ENCODE measurements at regions not wholly inside any gene's neighbourhood (a gene's known extent, or its start where the extent isn't known, plus 50 kb on each side); places are given as distances from the start of the nearest gene placed in this dataset.

DNA sequence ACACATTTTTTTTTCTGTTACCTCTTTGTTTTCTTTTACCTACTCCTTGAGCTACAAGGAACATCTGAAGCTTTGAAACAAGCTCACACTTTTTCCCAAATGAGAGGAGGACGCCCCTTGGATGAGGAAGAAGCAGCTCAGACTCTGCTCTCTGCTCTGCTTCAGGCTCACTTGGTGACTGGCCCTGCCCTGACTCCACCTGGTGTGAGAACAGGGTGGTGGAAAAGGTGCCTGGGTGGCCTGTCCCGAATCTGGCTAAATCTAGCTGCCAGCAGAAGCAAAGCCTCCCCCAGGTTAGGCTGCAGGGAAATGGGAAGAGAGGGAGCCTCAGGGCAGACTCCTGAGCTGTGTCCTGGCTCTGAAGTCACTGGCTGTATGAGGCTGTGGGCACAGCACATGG lies 68.0 kb upstream of the CEACAM8 start:
- Histone ChIP-seq H3K27me3 (ENCODE audit: control insufficient read depth, insufficient read depth, low read length) (peaks cover 2% of the 10 kb centered on the region), H3K4me3 (ENCODE audit: low read depth, low read length) (no peak overlapping the region), H3K36me3 (ENCODE audit: control insufficient read depth, insufficient read depth, low read length) (no peaks in the 10 kb centered on the region)
- no peak for FAIRE-seq
- no peak for DNase-seq (ENCODE audit: low read depth)
- TF ChIP-seq, protein P1, sequence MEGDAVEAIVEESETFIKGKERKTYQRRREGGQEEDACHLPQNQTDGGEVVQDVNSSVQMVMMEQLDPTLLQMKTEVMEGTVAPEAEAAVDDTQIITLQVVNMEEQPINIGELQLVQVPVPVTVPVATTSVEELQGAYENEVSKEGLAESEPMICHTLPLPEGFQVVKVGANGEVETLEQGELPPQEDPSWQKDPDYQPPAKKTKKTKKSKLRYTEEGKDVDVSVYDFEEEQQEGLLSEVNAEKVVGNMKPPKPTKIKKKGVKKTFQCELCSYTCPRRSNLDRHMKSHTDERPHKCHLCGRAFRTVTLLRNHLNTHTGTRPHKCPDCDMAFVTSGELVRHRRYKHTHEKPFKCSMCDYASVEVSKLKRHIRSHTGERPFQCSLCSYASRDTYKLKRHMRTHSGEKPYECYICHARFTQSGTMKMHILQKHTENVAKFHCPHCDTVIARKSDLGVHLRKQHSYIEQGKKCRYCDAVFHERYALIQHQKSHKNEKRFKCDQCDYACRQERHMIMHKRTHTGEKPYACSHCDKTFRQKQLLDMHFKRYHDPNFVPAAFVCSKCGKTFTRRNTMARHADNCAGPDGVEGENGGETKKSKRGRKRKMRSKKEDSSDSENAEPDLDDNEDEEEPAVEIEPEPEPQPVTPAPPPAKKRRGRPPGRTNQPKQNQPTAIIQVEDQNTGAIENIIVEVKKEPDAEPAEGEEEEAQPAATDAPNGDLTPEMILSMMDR (IDR thresholded peaks at IDR 0.05; ENCODE audit: insufficient read depth, low read length, severe bottlenecking) = no peak

DNA sequence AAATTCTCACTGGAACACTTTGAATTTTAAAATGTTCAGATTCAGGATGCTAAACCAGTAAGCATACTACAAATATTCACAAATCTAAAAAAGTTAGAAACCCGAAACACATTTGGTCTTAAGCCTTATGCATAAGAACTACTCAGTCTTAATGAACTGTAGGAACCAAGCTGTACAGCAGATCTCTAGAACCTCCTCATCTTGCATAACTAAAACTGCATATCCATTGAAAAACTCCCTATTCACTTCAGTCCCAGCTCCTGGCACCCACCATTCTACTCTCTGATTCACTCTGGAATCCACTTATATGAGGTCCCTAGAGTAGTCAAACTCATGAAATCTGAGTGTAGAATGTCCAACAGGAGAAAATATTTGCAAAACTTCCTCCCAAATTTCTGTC lies 65.6 kb upstream of the CEACAM8 start:
- FAIRE-seq (no peak), DNase-seq (ENCODE audit: low read depth) (no peak)
- peaks cover 2% of the 10 kb centered on the region for H3K27me3 ChIP-seq (ENCODE audit: control insufficient read depth, insufficient read depth, low read length)
- TF ChIP-seq, protein P1 (IDR thresholded peaks at IDR 0.05; ENCODE audit: insufficient read depth, low read length, severe bottlenecking) = no peak
- H3K36me3 ChIP-seq (ENCODE audit: control insufficient read depth, insufficient read depth, low read length) = no peaks in the 10 kb centered on the region
- H3K4me3 ChIP-seq (ENCODE audit: low read depth, low read length) = no peak overlapping the region

DNA sequence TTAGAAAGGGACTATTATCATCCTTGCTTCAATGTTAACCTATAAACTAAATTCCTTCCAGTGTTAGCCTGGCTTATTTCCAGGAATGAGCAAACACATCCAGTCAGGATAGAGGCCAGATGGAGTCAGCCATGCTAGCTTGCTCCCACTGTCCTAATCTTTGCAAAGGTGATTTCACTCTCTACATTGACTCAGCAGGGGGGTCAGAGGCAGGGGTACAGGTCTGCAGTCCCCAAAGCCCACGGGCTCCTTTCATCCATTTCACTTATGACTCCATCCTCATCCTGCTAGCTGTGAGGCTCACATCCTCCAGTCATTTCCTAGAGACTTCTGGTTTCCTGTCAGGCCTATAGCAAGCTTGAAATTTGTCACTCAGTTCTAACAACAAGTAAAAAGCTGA lies 63.4 kb upstream of the CEACAM8 start:
- peak; percentile 68 for FAIRE-seq
- Histone ChIP-seq H3K27me3 (ENCODE audit: control insufficient read depth, insufficient read depth, low read length) (peaks cover 2% of the 10 kb centered on the region), H3K36me3 (ENCODE audit: control insufficient read depth, insufficient read depth, low read length) (no peaks in the 10 kb centered on the region), H3K4me3 (ENCODE audit: low read depth, low read length) (no peak overlapping the region)
- TF ChIP-seq, protein P1 (IDR thresholded peaks at IDR 0.05; ENCODE audit: insufficient read depth, low read length, severe bottlenecking) = no peak
- no peak for DNase-seq (ENCODE audit: low read depth)

DNA sequence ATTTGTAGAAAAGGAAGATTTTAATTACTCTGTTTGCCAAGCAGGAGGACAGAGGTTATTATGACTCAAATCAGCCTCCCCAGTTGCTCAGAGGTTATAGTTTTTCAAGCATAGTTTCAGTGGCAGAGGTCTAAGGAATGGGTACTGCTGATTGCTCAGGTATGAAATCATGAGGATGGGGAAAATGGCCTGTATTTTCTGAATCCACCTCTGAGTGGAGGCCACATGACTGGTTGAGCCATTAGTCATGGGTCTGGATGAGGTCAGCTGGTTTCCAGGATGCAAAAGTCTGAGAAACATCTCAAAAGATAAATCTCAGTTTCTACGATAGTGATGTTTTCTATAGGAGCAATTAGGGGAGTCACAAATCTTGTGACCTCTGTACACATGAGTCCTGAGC lies 62.8 kb upstream of the CEACAM8 start:
- Histone ChIP-seq H3K4me3 (ENCODE audit: low read depth, low read length) (no peak overlapping the region), H3K36me3 (ENCODE audit: control insufficient read depth, insufficient read depth, low read length) (no peaks in the 10 kb centered on the region), H3K27me3 (ENCODE audit: control insufficient read depth, insufficient read depth, low read length) (peaks cover 2% of the 10 kb centered on the region)
- TF ChIP-seq, protein P1 (IDR thresholded peaks at IDR 0.05; ENCODE audit: insufficient read depth, low read length, severe bottlenecking) = no peak
- peak; percentile 41 for DNase-seq (ENCODE audit: low read depth)
- peak; percentile 18 for FAIRE-seq

DNA sequence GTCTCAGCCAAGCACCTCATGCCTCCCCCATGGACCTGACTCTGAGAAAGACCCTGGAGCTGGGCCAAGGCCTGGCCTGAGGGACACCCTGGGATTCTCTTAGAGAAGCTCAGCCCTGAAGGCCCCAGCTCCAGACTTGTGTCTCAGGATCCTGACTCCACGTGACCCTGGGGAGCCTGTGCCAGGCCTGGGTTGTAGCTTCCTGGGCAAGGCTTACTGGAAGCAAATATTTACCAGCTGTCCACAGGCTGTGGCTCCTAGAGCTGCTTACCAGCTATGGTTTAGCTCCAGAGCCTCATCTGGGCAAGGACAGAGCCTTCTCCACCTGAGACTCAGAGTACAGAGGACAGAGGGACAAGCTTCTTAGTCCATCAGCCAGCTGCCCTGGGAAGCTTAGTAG lies 61.0 kb upstream of the CEACAM8 start:
- FAIRE-seq = no peak

DNA sequence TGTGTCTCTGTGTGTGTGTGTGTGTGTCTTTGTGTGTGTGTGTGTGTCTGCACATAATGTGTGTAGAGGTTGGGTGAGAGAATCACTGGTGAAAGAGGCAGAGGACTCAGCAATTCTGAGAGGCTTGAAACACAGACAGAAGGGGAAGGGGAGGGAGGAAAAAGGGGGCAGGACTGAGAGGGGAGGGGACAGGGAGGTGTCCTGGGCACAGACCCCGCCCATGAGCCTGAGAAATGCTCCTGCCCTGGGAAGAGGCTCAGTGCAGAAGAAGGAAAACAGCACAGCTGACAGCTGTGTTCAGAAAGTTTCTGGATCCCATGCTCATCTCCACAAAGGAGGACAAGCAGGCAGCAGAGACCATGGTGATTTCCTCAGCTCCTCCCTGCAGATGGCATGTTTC lies 59.1 kb upstream of the CEACAM8 start:
- Histone ChIP-seq H3K4me3 (ENCODE audit: low read depth, low read length) (no peak overlapping the region), H3K27me3 (ENCODE audit: control insufficient read depth, insufficient read depth, low read length) (no peaks in the 10 kb centered on the region), H3K36me3 (ENCODE audit: control insufficient read depth, insufficient read depth, low read length) (no peaks in the 10 kb centered on the region)
- FAIRE-seq = no peak
- TF ChIP-seq, protein P1 (IDR thresholded peaks at IDR 0.05; ENCODE audit: insufficient read depth, low read length, severe bottlenecking) = no peak
- no peak for DNase-seq (ENCODE audit: low read depth)

More for the DNA sequence above, 61.0 kb upstream of the CEACAM8 start:
- TF ChIP-seq, protein P1 (IDR thresholded peaks at IDR 0.05; ENCODE audit: insufficient read depth, low read length, severe bottlenecking) = no peak
- no peak overlapping the region for H3K4me3 ChIP-seq (ENCODE audit: low read depth, low read length)
- peaks cover 2% of the 10 kb centered on the region for H3K27me3 ChIP-seq (ENCODE audit: control insufficient read depth, insufficient read depth, low read length)
- no peaks in the 10 kb centered on the region for H3K36me3 ChIP-seq (ENCODE audit: control insufficient read depth, insufficient read depth, low read length)
- no peak for DNase-seq (ENCODE audit: low read depth)

Data from bronchial epithelial cell (primary cell).